Trophoblast cell (in vitro differentiated cells and primary cell): ENCODE measurements at regions not wholly inside any gene's neighbourhood (a gene's known extent, or its start where the extent isn't known, plus 50 kb on each side); places are given as distances from the start of the nearest gene placed in this dataset.

ENCODE experiments used
- DNase-seq, 2 donors: peaks; one replicate each; pipeline ENCODE4 v3.0.0-alpha.2; 2016
- H2AFZ ChIP-seq: 2 replicates; pipeline ENCODE4 v1.6.1; 2013; ENCODE audit warnings: low read length, moderate library complexity, mild to moderate bottlenecking; ENCODE audit not compliant: insufficient read depth, poor library complexity
- H2AK5ac ChIP-seq: 2 replicates; pipeline ENCODE4 v1.6.1; 2013; ENCODE audit warnings: mild to moderate bottlenecking, low read length
- H2BK120ac ChIP-seq: 2 replicates; pipeline ENCODE4 v1.6.1; 2013; ENCODE audit warnings: low read length, mild to moderate bottlenecking, moderate library complexity; ENCODE audit not compliant: insufficient read depth, poor library complexity
- H2BK12ac ChIP-seq: 2 replicates; pipeline ENCODE4 v1.6.1; 2013; ENCODE audit warnings: mild to moderate bottlenecking, low read length, moderate library complexity
- H2BK5ac ChIP-seq: 2 replicates; pipeline ENCODE4 v1.6.1; 2013; ENCODE audit warnings: low read length, low read depth, moderate library complexity, mild to moderate bottlenecking; ENCODE audit not compliant: poor library complexity
- H3K14ac ChIP-seq: 2 replicates; pipeline ENCODE4 v1.6.1; 2013; ENCODE audit warnings: mild to moderate bottlenecking, low read length
- H3K18ac ChIP-seq: 2 replicates; pipeline ENCODE4 v1.6.1; 2013; ENCODE audit warnings: mild to moderate bottlenecking, low read length
- H3K23ac ChIP-seq: 2 replicates; pipeline ENCODE4 v1.6.1; 2013; ENCODE audit warnings: low read length
- H3K27ac ChIP-seq: 2 replicates; pipeline ENCODE4 v1.5.1; 2013; ENCODE audit warnings: low read depth, mild to moderate bottlenecking, inconsistent platforms, low read length, moderate library complexity
- H3K27me3 ChIP-seq: 2 replicates; pipeline ENCODE4 v1.6.1; 2013; ENCODE audit warnings: inconsistent platforms, mild to moderate bottlenecking, low read length, moderate library complexity; ENCODE audit not compliant: insufficient read depth
- H3K36me3 ChIP-seq, 2 experiments: 1 replicate in 1 of 2; 2 replicates in 1 of 2; pipeline ENCODE4 v1.6.1; 2013; ENCODE audit warnings: low read length in 2 of 2, mild to moderate bottlenecking in 2 of 2, moderate library complexity in 1 of 2; ENCODE audit not compliant: insufficient read depth in 2 of 2, control insufficient read depth in 1 of 2
- H3K4ac ChIP-seq: 2 replicates; pipeline ENCODE4 v1.6.1; 2013; ENCODE audit warnings: low read depth, mild to moderate bottlenecking, low read length, moderate library complexity
- H3K4me1 ChIP-seq, 2 experiments: 1 replicate in 1 of 2; 2 replicates in 1 of 2; pipeline ENCODE4 v1.6.1; 2013; ENCODE audit warnings: low read length in 2 of 2, mild to moderate bottlenecking in 2 of 2, moderate library complexity in 1 of 2; ENCODE audit not compliant: insufficient read depth in 2 of 2, control insufficient read depth in 1 of 2
- H3K4me2 ChIP-seq: 2 replicates; pipeline ENCODE4 v1.6.1; 2013; ENCODE audit warnings: inconsistent platforms, mild to moderate bottlenecking, low read length, moderate library complexity
- H3K4me3 ChIP-seq: 2 replicates; pipeline ENCODE4 v1.5.1; 2013; ENCODE audit warnings: mild to moderate bottlenecking, low read depth, low read length, inconsistent platforms
- H3K79me1 ChIP-seq: one replicate; pipeline ENCODE4 v1.6.1; 2013; ENCODE audit warnings: low read length
- H3K79me2 ChIP-seq: 2 replicates; pipeline ENCODE4 v1.6.1; 2013; ENCODE audit warnings: low read length, mild to moderate bottlenecking; ENCODE audit not compliant: control insufficient read depth, insufficient read depth, poor library complexity
- H3K9ac ChIP-seq: 2 replicates; pipeline ENCODE4 v1.6.1; 2013; ENCODE audit warnings: mild to moderate bottlenecking, low read length
- H3K9me3 ChIP-seq: 2 replicates; pipeline ENCODE4 v1.6.1; 2013; ENCODE audit warnings: low read depth, mild to moderate bottlenecking, control low read depth, inconsistent platforms, low read length; ENCODE audit not compliant: insufficient read depth
- H4K12ac ChIP-seq: 2 replicates; pipeline ENCODE4 v1.6.1; 2013; ENCODE audit warnings: low read depth, mild to moderate bottlenecking, low read length, moderate library complexity
- H4K8ac ChIP-seq: 2 replicates; pipeline ENCODE4 v1.6.1; 2013; ENCODE audit warnings: low read depth, mild to moderate bottlenecking, low read length, moderate library complexity
- H4K91ac ChIP-seq: one replicate; pipeline ENCODE4 v1.6.1; 2013; ENCODE audit warnings: low read depth, mild to moderate bottlenecking, low read length, moderate library complexity
- WGBS: extraction: QIAGEN DNeasy Blood & Tissue Kit; methylation state at CpG from one replicate; pipeline ENCODE4 v1.1.7; 2013; ENCODE audit warnings: missing lambda C conversion rate; ENCODE audit not compliant: insufficient read length, insufficient coverage; ENCODE audit errors: extremely low coverage; 5-methylcytosine and 5-hydroxymethylcytosine counted together

DNA sequence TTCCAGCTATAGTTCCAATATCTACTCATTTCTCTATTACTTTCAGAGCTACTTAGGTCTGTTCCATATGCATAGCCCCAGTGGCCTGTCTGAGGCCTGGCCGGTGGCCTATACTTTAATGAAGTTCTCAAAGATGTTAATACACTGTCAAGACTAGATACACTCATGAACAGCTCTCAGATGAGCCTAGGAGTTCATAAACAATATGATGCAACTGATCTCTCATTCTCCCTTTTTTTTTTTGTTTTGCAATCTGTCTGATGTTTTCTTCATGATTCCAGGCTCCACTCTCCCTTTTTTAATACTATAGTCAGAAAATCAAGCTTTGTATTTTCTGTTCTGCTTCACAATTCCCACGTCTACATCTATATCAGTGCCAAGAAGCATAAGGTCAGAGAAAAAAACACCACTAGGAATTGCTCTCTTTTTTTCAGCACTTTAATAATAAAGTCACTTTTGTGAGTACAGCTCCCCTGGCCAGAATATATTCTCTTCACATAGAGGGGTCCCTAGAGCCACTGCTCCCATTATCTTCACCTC lies 321.0 kb downstream of the C7orf25 start:
- WGBS, result no CpG with 5 or more reads among the region's 2 CpGs
- H2AFZ ChIP-seq, result no peak overlapping the region
- no peak overlapping the region for H2BK12ac ChIP-seq
- no peak overlapping the region for H4K91ac ChIP-seq
- peaks cover under 1% of the 10 kb centered on the region for H3K9me3 ChIP-seq
- no peak overlapping the region for H4K8ac ChIP-seq
- no peak for DNase-seq
- H3K4me2 ChIP-seq, result no peak overlapping the region
- no peaks in the 10 kb centered on the region for H3K79me1 ChIP-seq
- no peak overlapping the region for H3K18ac ChIP-seq
- H3K27me3 ChIP-seq, result no peaks in the 10 kb centered on the region
- H3K27ac ChIP-seq, result no peak overlapping the region
- H4K12ac ChIP-seq, result no peak overlapping the region
- no peak overlapping the region for H2BK5ac ChIP-seq
- H3K79me2 ChIP-seq, result no peaks in the 10 kb centered on the region
- no peak overlapping the region for H2AK5ac ChIP-seq
- no peak overlapping the region for H2BK120ac ChIP-seq
- no peaks in the 10 kb centered on the region for H3K4me1 ChIP-seq
- H3K4ac ChIP-seq, result no peak overlapping the region
- no peaks in the 10 kb centered on the region for H3K36me3 ChIP-seq
- no peak overlapping the region for H3K9ac ChIP-seq
- no peak overlapping the region for H3K23ac ChIP-seq
- no peak overlapping the region for H3K14ac ChIP-seq
- no peak overlapping the region for H3K4me3 ChIP-seq

DNA sequence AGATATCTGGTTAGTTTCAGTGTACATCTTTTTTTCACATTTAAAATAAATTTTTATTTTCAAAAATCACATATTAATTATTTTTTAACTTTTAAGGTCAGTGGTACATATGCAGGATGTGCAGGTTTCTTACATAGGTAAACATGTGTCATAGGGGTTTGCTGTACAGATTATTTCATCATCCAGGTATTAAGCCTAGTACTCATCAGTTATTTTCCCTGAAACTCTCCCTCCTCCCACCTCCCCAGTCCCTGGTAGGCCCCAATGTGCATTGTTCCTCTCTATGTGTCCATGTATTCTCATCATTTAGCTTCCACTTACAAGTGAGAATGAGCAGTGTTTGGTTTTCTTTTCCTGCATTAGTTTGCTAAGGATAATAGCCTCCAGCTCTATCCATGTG lies 323.0 kb downstream of the C7orf25 start:
- Histone ChIP-seq H3K14ac (no peak overlapping the region), H3K4me2 (no peak overlapping the region), H3K27me3 (no peaks in the 10 kb centered on the region), H3K79me2 (no peaks in the 10 kb centered on the region), H4K12ac (no peak overlapping the region), H3K4me1 (no peaks in the 10 kb centered on the region), H2AFZ (no peak overlapping the region), H2BK12ac (no peak overlapping the region), H3K36me3 (no peaks in the 10 kb centered on the region), H2AK5ac (no peak overlapping the region), H3K27ac (no peak overlapping the region), H4K8ac (no peak overlapping the region), H3K9ac (no peak overlapping the region), H4K91ac (no peak overlapping the region), H3K18ac (no peak overlapping the region), H2BK120ac (no peak overlapping the region), H2BK5ac (no peak overlapping the region), H3K4ac (no peak overlapping the region), H3K23ac (no peak overlapping the region), H3K4me3 (no peak overlapping the region), H3K79me1 (no peaks in the 10 kb centered on the region), H3K9me3 (peaks cover 3% of the 10 kb centered on the region)
- DNase-seq, result no peak

DNA sequence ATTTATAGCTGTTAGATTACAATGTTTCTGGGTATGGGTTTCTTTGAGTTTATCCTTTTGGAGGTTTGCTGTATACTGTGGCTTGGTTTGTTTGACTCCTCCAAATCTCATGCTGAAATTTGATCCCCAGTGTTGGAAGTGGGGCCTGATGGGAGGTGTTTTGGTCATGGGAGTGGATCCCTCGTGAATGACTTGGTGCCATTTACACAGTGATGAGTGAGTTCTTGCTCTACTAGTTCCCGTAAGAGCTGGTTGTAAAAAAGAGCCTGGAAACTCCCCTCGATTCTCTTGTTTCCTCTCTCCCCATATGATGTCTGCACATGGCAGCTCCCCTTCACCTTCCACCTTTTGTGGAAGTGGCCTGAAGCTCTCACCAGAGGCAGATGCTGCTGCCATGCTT lies 324.1 kb downstream of the C7orf25 start:
- Histone ChIP-seq H2BK5ac (no peak overlapping the region), H3K14ac (no peak overlapping the region), H2BK120ac (no peak overlapping the region)

DNA sequence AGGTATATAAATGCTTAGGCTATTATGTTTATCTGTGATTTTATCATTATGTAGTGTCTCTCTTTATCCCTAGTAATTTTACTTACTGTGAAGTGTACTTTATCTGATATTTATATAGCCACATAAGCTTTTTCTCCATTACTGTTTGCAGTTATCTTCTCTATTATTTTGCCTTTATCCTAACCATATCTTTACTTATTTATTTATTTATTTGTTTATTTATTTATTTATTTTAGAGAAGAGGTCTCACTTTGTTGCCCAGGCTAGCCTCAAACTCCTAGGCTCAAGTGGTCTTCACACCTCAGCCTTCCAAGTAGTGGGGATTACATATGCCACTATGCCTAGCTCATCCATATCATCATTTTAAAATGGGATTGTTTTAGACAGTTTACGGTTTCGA lies 331.8 kb downstream of the C7orf25 start:
- Histone ChIP-seq H3K4ac (no peak overlapping the region), H2BK5ac (no peak overlapping the region), H3K4me1 (no peaks in the 10 kb centered on the region), H3K36me3 (no peaks in the 10 kb centered on the region), H3K9ac (no peak overlapping the region), H3K79me2 (no peaks in the 10 kb centered on the region), H3K27ac (no peak overlapping the region), H3K9me3 (no peaks in the 10 kb centered on the region), H3K79me1 (no peaks in the 10 kb centered on the region), H2BK12ac (no peak overlapping the region), H4K12ac (no peak overlapping the region), H4K8ac (no peak overlapping the region), H2AK5ac (no peak overlapping the region), H3K18ac (no peak overlapping the region), H3K27me3 (no peaks in the 10 kb centered on the region), H3K4me3 (no peak overlapping the region), H3K23ac (no peak overlapping the region), H3K4me2 (no peak overlapping the region), H4K91ac (no peak overlapping the region), H2BK120ac (no peak overlapping the region), H2AFZ (no peak overlapping the region), H3K14ac (no peak overlapping the region)
- no peak for DNase-seq
- no CpG with 5 or more reads among the region's 2 CpGs for WGBS

More for the DNA sequence above, 324.1 kb downstream of the C7orf25 start:
- no peak for DNase-seq
- Histone ChIP-seq H2AK5ac (no peak overlapping the region), H3K4ac (no peak overlapping the region), H3K36me3 (no peaks in the 10 kb centered on the region), H3K9ac (no peak overlapping the region), H3K23ac (no peak overlapping the region), H3K9me3 (peaks cover 3% of the 10 kb centered on the region), H3K27me3 (no peaks in the 10 kb centered on the region), H4K8ac (no peak overlapping the region), H3K4me2 (no peak overlapping the region), H3K79me1 (no peaks in the 10 kb centered on the region), H3K27ac (no peak overlapping the region), H3K18ac (no peak overlapping the region), H2AFZ (no peak overlapping the region), H3K79me2 (no peaks in the 10 kb centered on the region), H2BK12ac (no peak overlapping the region), H3K4me1 (no peaks in the 10 kb centered on the region), H4K91ac (no peak overlapping the region), H3K4me3 (no peak overlapping the region), H4K12ac (no peak overlapping the region)
- WGBS, result no CpG with 5 or more reads among the region's 3 CpGs
